HPDE6-E6E7 (cell line): ENCODE measurements at regions not wholly inside any gene's neighbourhood (a gene's known extent, or its start where the extent isn't known, plus 50 kb on each side); places are given as distances from the start of the nearest gene placed in this dataset.

ENCODE experiments used
- DNase-seq: peaks from one replicate; pipeline ENCODE4 v3.0.0; 2011; ENCODE audit warnings: missing footprints; ENCODE audit errors: extremely low spot score

DNA sequence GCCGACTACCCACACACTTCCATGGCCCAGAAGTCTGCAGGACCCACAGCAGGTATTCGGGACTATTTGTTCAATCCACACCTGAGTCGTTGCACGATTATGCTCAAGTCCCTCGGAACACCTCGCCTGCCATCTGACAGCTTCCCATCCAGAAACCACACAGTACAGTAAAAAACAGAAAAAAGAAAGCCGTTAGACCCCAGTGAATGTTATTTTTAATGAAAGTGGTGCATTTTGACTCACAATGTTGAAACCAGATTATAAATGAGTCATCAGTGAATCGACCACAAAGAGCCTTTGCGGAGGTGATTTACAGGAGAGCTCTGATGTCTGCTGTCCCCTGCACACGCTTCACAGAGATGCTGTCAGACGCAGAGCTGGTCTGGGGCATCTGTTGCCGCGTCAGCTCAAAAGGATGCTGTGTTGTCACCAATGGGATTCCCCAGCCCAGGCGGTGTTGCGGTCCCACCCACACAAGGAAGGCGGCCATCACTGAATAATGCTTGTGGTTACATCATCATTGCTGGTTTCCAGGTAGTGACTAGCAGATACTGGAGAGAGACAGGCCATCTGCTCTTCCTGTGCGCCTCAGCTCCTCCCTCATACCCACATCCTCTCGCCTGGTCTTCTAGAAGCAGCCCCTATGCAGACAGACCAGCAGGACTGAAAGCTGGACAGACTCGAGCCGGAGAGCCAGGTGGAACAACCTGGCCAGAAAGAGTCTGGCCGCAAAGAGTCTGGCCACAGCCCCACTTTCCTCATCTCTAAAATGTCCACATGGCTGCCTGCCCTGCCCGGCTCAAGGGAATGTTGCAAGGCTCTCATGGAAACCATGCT lies 116.8 kb downstream of the TOMM20 start:
- peak; percentile 96 for DNase-seq

- DNase-seq = no peak
Observed at GRCh38 chr1:235011064-235011598, 117.5 kb downstream of the TOMM20 start.

DNA sequence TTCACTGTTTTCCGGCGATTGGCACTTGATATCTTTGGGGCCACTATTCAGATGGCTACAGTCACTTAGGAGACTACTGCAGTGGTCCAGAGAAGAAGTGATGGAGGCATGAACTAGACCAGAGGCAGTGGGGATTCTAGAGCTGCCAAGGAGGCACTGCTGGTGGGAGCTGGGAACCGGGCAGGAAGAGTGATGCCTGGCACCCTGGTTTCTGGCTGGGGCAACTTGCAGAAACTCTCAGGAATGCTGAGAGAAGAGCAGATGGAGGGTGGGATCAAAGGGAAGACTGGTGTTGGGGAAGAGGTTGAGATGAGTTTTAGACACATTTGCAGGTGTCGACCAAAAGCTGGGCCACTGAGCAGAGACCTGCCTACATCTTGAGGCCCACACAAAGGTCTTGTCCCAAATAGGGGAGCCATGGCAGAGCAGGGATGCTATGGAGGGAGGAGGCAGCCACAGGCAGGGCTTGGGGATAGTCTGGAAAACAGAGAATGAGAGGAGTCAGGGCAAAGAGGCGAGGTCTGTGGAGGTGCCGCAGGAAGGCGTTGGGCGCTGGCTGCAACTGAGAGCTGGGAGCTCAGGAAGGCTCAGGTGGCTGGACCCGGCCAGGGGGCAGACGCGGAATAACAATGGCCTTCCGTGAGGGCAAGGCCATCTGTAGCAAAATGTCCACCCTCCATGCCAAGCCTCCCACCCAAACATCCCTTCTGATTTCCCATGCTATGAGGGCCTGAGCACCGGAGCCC lies 118.9 kb downstream of the TOMM20 start:
- DNase-seq = no peak

DNA sequence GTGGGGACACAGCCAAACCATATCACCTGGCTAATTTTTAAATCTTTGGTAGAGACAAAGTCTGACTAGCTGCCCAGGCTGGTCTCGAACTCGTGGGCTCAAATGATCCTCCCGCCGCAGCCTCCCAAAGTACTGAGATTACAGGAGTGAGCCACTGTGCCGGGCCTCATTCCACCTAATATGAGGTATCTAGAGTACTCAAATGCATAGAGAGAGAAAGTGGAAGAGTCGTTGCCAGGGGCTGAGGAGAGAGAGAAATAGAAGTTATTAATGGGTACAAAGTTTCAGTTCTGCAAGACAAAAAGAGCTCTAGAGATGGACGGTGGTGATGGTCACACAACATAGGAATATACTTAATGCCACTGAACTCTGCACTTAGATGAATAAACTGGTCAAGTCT lies 119.6 kb downstream of the TOMM20 start:
- DNase-seq = no peak

- DNase-seq = no peak
Observed at GRCh38 chr1:235008239-235008638, 120.4 kb downstream of the TOMM20 start.

DNA sequence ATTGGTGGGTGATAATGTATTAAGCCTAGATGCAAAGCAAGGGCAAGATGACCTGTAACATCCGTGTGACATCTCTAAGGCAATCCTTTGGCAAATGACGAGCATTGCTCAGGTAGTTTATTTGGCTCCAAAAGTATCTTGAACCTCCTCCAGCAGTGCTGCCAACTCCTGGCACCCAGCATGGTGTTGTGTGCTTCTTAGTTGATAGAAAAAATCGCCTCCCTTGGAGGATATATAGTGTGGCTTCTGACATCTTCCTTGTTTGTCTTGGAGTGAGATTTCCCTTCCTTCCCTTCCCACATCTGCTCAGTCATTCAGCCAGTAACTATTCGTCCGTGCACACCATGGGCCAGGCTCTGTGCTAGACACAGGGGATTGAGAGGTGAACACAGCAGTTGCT lies 121.8 kb downstream of the TOMM20 start:
- no peak for DNase-seq

- DNase-seq = no peak
Observed at GRCh38 chr1:235006132-235006721, 122.4 kb downstream of the TOMM20 start.

DNA sequence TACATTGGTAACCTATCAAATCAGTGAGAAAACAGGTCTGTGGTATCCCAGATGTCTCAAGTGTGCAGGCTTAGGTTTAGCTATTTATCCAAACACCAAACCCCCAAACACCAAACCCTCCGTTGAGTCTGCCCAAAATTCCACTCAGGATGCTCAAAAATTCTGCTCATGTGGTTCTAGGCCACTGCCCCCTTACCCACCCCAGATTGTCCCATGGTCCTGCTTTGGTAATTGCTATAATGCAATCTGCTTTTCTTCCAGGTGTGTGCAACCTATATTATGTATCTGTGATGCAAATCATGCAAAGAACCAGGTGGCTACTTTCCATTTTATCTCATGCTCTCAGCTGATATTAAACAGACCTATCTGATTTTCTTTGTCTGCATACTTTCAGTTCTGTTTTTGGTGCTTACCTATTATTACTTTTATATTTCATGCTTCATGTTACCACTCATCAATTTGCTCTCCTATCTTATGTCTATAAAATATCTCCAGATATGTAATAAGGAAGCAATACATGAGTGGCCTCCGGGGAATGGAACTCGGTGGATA lies 123.7 kb downstream of the TOMM20 start:
- no peak for DNase-seq

DNA sequence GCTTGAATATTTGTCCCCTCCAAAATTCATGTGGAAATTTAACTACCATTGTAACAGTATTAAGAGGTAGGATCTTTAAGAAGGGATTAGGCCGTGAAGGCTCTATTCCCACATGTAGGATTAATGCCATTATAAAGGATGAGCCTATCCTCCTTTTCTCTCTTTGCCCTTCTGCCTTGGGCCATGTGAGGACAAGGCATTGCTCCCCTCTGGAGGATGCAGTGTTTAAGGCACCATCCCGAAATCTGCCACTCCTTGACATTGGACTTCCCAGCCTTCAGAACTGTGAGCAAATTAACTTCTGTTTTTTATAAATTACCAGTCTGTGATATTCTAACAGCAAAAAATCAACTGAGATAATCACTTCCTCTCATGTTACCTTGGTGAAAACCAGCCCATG lies 124.4 kb downstream of the TOMM20 start:
- DNase-seq = no peak

DNA sequence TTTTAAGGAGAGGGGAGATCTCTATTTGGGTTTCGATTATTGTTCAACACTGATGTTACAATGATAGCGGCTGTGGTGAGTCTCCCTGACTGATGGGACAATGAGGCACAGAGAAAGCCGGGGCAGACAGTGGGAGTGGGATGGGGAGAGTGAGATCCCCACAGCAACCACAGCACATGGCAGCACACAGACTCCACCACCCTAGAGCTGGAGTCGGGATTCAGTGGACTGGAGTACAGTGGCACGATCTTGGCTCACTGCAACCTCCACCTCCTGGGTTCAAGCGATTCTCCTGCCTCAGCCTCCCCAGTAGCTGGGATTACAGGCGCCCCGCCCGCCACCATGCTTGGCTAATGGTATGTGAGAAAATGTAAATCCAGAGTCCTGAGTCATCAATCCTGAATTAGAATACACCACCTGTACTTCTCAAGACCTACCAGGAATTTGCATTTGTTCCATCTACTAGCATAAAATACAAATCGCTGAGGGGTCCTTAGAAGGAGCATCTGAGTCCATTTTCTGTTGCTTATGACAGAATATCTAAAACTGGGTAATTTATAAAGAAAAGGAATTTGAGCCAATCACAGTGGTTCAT lies 125.8 kb downstream of the TOMM20 start:
- no peak for DNase-seq

DNA sequence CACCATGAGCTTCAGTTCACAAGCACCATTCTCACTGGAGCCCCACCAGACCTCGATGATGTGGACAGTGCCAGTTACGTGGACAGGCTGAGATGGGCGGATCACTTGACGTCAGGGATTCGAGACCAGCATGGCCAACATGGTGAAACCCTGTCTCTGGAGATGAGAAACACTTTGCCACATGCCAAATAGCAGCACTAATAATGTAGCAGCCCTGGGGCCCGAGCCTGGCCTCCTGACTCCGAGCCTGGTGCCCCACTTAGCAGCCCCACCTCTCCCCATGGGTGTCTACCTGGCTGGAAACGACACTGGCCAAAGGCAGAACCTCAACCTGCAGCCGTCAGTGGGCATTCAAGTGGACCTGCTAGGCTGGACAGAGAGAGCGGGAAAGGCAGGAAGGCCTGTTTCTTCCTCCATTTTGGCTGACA lies 129.1 kb downstream of the TOMM20 start:
- DNase-seq = no peak

- peak; percentile 98 for DNase-seq
Observed at GRCh38 chr1:234997896-234998741, 130.5 kb downstream of the TOMM20 start.

- DNase-seq = peak; percentile 98
Observed at GRCh38 chr1:234997201-234997895, 131.3 kb downstream of the TOMM20 start.

DNA sequence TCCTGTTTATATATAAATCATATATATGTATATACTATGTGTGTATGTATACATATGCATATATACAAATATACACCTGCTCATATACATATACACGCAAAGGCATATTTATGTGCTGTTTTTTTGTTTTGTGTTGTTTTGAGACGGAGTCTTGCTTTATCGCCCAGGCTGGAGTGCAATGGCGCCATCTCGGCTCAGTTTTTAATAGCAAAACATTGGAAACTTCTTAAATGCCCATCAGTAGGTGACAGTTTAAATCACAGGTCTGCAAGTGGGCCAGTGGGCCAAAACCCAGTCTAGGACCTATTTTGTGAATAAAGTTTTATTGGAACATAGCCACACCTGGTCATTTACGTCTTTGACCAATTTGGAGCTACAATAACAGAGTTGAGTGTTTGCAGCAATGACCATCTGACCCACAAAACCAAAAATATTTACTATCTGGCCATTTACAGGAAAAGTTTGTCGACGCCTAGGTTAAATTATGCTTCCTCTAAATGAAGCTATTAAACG lies 132.3 kb downstream of the TOMM20 start:
- DNase-seq = no peak

GRCh38 chr1:234994436-234995295 lies 134.0 kb downstream of the TOMM20 start:
- DNase-seq = no peak

DNA sequence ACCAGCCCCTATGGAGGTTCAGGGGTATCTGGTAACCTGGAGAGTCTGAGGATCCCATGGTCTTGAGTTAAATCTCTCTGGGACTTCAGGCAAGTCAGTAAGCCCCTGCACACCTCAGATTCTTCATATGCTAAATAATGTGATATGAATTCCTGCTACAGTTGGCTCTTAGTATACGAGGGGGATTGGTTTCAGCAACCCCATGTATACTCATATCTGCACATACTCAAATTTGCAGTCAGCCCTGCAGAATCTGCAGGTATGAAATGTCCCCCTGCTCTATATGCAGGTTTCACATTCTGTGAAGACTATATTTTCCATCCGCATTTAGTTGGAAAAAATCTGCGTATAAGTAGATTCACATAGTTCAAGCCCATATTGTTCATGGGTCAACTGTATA lies 136.6 kb downstream of the TOMM20 start:
- DNase-seq = no peak

DNA sequence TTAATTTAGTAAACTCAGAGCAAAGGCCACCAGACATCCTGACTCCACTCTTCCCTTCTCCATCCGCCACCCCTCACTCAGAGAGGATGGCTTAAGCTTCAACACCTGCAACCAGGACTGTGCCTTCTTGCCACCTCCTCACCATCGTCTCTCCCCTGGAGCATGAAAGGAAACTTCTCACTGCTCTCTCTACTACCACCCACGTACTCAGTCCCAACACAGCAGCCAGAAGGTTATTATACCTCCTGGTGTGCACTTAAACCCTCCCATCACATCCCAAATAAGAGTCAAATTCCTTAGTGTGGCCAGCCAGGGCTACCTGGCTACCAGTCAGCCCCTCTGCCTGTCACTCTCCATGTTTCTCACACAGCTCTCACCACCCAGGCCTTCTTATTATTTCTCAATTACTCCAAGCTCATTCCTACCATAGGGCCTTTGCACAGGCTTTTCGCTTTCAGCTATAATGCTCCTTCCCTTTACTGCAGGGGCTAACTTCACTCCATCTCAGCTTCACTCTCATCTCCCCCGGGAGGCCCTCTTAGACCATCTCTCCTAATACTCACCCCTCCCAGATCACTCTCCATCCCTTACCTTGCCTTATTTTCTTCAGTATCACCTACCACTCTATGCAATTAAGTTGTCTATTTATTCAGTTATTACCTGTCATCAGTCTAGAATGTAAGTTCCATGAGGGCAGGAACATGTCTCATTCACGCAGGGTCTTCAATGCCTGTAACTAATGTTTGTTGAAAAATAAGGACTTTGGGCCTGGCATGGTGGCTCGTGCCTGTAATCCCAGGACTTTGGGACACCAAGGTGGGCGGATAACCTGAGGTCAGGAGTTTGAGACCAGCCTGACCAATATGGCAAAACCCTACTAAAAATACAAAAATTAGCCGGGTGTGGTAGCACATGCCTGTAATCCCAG lies 137.5 kb downstream of the TOMM20 start:
- DNase-seq = no peak

DNA sequence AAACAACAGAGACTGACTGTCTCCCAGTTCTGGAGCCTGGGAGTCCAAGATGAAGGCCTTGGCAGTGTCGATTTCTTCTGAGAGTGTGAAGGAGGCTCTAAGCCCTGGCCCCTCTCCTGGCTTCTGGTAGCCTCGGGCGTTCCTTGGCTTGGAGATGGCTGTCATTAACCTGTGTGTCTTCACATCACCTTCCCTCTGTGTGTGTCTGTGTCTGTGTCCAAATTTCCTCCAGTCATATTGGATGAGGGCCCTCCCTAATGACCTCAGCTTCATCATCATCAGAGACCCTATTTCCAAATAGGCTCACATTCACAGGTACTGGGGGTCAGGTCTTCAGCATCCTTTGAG lies 138.3 kb downstream of the TOMM20 start:
- no peak for DNase-seq
